B cell (primary cell): ENCODE measurements at regions not wholly inside any gene's neighbourhood (a gene's known extent, or its start where the extent isn't known, plus 50 kb on each side); places are given as distances from the start of the nearest gene placed in this dataset.

Experiments used
- ATAC-seq: fragments of 200-7000 bp; cut with Tn5 transposase; one replicate; pipeline ENCODE4 v1.10.0; 2021; ENCODE audit warnings: low read depth, mild to moderate bottlenecking, moderate number of reproducible peaks, moderate library complexity
- CTCF ChIA-PET: fragments of 350-600 bp; sonication (Branson Sonifier 250); formaldehyde crosslinking; loops from one replicate; lab custom pipeline; 2021; ENCODE audit warnings: antibody characterized with exemption, inconsistent platforms; lab: Charles Lee
- POLR2A ChIA-PET: fragments of 350-600 bp; sonication (Branson Sonifier 250); formaldehyde crosslinking; loops from one replicate; lab custom pipeline; 2021; ENCODE audit warnings: antibody characterized with exemption; lab: Charles Lee
- DNase-seq: peaks from one replicate; pipeline ENCODE4 v3.0.0; 2013
- H2AFZ ChIP-seq: 2 replicates; pipeline ENCODE4 v1.6.1; 2012; ENCODE audit warnings: mild to moderate bottlenecking, low read depth, low read length; ENCODE audit not compliant: insufficient read depth, poor library complexity, severe bottlenecking
- H3K27ac ChIP-seq, 2 donors: 1 replicate in 1 of 2; 2 replicates in 1 of 2; pipeline ENCODE4 v1.5.1; 2012 to 2013; ENCODE audit warnings: low read length in 2 of 2, mild to moderate bottlenecking in 2 of 2, moderate library complexity in 1 of 2
- H3K27me3 ChIP-seq, 4 experiments: fragments of 200-600 bp in 1 of 4; sonication (generic) in 1 of 4; replicated peaks in 1 of 4; 1 replicate in 2 of 4; 2 replicates in 2 of 4; pipeline versions ENCODE4 v1.6.1 to v1.7.0; 2013 to 2016; ENCODE audit warnings: low read length in 3 of 4, mild to moderate bottlenecking in 2 of 4, mixed read lengths in 1 of 4, moderate library complexity in 1 of 4; ENCODE audit not compliant: insufficient read depth in 4 of 4, control insufficient read depth in 3 of 4; ENCODE audit errors: control extremely low read depth in 1 of 4
- H3K36me3 ChIP-seq, 2 experiments: replicated peaks in 1 of 2; 1 replicate in 1 of 2; 2 replicates in 1 of 2; pipeline versions ENCODE4 v1.6.1 to v1.7.1; 2013; ENCODE audit warnings: low read length in 1 of 2; ENCODE audit not compliant: insufficient read depth in 2 of 2, control insufficient read depth in 1 of 2; ENCODE audit errors: control extremely low read depth in 1 of 2, extremely low read depth in 1 of 2
- H3K4me1 ChIP-seq, 2 donors: fragments of 200-600 bp in 1 of 2; sonication (generic) in 1 of 2; 1 replicate in 1 of 2; 2 replicates in 1 of 2; pipeline versions ENCODE4 v1.5.1 to v1.6.1; 2013 to 2017; ENCODE audit warnings: low read length in 2 of 2; ENCODE audit not compliant: control insufficient read depth in 2 of 2, insufficient read depth in 2 of 2
- H3K4me2 ChIP-seq: replicated peaks from 2 replicates; pipeline ENCODE3; 2012; ENCODE audit warnings: mild to moderate bottlenecking, low read depth, low read length; ENCODE audit not compliant: poor library complexity, severe bottlenecking
- H3K4me3 ChIP-seq, 5 experiments: fragments of 200-600 bp in 1 of 5; sonication (generic) in 1 of 5; 1 replicate in 3 of 5; 2 replicates in 2 of 5; pipeline versions ENCODE4 v1.5.1 to v1.7.0; 2011 to 2016; ENCODE audit warnings: low read length in 4 of 5, mild to moderate bottlenecking in 4 of 5, low read depth in 2 of 5, control low read depth in 1 of 5, moderate library complexity in 1 of 5; ENCODE audit not compliant: insufficient read depth in 1 of 5; ENCODE audit errors: control extremely low read depth in 1 of 5, extremely low read depth in 1 of 5
- H3K79me2 ChIP-seq: fragments of 200-600 bp; sonication (generic); one replicate; pipeline ENCODE4 v1.6.0; 2016; ENCODE audit warnings: low read length; ENCODE audit not compliant: control insufficient read depth, insufficient read depth
- H3K9ac ChIP-seq: fragments of 200-600 bp; sonication (generic); 2 replicates; pipeline ENCODE4 v1.6.1; 2017; ENCODE audit warnings: mild to moderate bottlenecking, low read length, moderate library complexity
- H3K9me3 ChIP-seq, 3 donors: one replicate each; pipeline versions ENCODE4 v1.6.1 to v1.7.1; 2013; ENCODE audit warnings: low read length in 2 of 3; ENCODE audit not compliant: control insufficient read depth in 2 of 3, insufficient read depth in 1 of 3; ENCODE audit errors: control extremely low read depth in 1 of 3
- H4K20me1 ChIP-seq: 2 replicates; pipeline ENCODE4 v1.6.0; 2012; ENCODE audit warnings: mild to moderate bottlenecking, low read length; ENCODE audit not compliant: insufficient read depth, control insufficient read depth, poor library complexity, severe bottlenecking
- H3K27ac Mint-ChIP-seq: one replicate; pipeline ENCODE4 v1.8.0; 2021; ENCODE audit warnings: mixed read lengths
- H3K27me3 Mint-ChIP-seq: one replicate; pipeline ENCODE4 v1.8.0; 2021; ENCODE audit warnings: mixed read lengths
- H3K4me1 Mint-ChIP-seq: one replicate; pipeline ENCODE4 v1.8.0; 2021; ENCODE audit warnings: mixed read lengths
- H3K4me3 Mint-ChIP-seq: one replicate; pipeline ENCODE4 v1.8.0; 2021; ENCODE audit warnings: mixed read lengths
- H3K9me3 Mint-ChIP-seq: one replicate; pipeline ENCODE4 v1.8.0; 2022; ENCODE audit warnings: mixed read lengths; ENCODE audit not compliant: insufficient read depth
- CTCF ChIP-seq: fragments of 200-600 bp; IDR thresholded peaks from one replicate; pipeline ENCODE4 v1.8.0; 2022; ENCODE audit warnings: antibody characterized with exemption, mild to moderate bottlenecking
- EZH2 ChIP-seq: IDR thresholded peaks from 2 replicates; pipeline ENCODE4 v1.6.1; 2012; ENCODE audit warnings: borderline replicate concordance, low read depth, mild to moderate bottlenecking, moderate library complexity, low read length; ENCODE audit not compliant: insufficient read depth, poor library complexity, severe bottlenecking
- WGBS: methylation state at CpG from one replicate; pipeline ENCODE4 v1.1.5; 2013; ENCODE audit warnings: missing lambda C conversion rate; ENCODE audit not compliant: insufficient coverage; 5-methylcytosine and 5-hydroxymethylcytosine counted together
- intact Hi-C: fragments of 100-400 bp; cut with micrococcal nuclease; formaldehyde crosslinking; loops from one replicate; pipeline ENCODE4 v1.10.0; 2022

GRCh38 chr5:112475747-112476365, 56.8 kb upstream of the EPB41L4A start:
- H3K4me1 Mint-ChIP-seq: no peaks in the 10 kb centered on the region

More at GRCh38 chr5:112475747-112476365, 56.8 kb upstream of the EPB41L4A start:
- Histone ChIP-seq H2AFZ (no peak overlapping the region), H3K4me2 (no peak overlapping the region), H3K27ac (no peak overlapping the region), H3K36me3 (no peaks in the 10 kb centered on the region), H4K20me1 (no peaks in the 10 kb centered on the region), H3K9ac (no peak overlapping the region), H3K4me3 (no peak overlapping the region), H3K27me3 (no peaks in the 10 kb centered on the region), H3K9me3 (no peaks in the 10 kb centered on the region), H3K79me2 (no peaks in the 10 kb centered on the region), H3K4me1 (no peaks in the 10 kb centered on the region)
- intact Hi-C loops: no loop called here
- Mint-ChIP-seq H3K27ac (no peak overlapping the region), H3K4me3 (no peak overlapping the region), H3K9me3 (no peaks in the 10 kb centered on the region), H3K27me3 (peaks cover 29% of the 10 kb centered on the region)
- 92% methylated on average over 2 of the region's 3 CpGs for WGBS
- ChIA-PET CTCF (interaction anchor here (1.8 kb wide), 1 partner anchor 17 kb away, joined by 7 read pairs; no protein-coding TSS in a partner anchor), POLR2A (no interaction called here)
- ATAC-seq (no peak), DNase-seq (no peak)
- TF ChIP-seq CTCF (no peak), EZH2 (no peak)
